HG03558 (cell line): ENCODE measurements at regions not wholly inside any gene's neighbourhood (a gene's known extent, or its start where the extent isn't known, plus 50 kb on each side); places are given as distances from the start of the nearest gene placed in this dataset.
"Not testable (repeated sequence)": the region's sequence is repeated elsewhere in the genome, so short reads cannot be mapped to it uniquely, and the experiment has no call there.

ENCODE experiments used
- ATAC-seq: cut with Tn5 transposase; IDR thresholded peaks from one replicate; pipeline ENCODE4 v1.9.1; 2021; ENCODE audit warnings: moderate number of reproducible peaks; ENCODE audit not compliant: unreplicated experiment; ENCODE audit errors: extremely low read depth

- ATAC-seq: no peak
These were observed 215.3 kb upstream of the NFIA start for GRCh38 chr1:60866917-60867531.

DNA sequence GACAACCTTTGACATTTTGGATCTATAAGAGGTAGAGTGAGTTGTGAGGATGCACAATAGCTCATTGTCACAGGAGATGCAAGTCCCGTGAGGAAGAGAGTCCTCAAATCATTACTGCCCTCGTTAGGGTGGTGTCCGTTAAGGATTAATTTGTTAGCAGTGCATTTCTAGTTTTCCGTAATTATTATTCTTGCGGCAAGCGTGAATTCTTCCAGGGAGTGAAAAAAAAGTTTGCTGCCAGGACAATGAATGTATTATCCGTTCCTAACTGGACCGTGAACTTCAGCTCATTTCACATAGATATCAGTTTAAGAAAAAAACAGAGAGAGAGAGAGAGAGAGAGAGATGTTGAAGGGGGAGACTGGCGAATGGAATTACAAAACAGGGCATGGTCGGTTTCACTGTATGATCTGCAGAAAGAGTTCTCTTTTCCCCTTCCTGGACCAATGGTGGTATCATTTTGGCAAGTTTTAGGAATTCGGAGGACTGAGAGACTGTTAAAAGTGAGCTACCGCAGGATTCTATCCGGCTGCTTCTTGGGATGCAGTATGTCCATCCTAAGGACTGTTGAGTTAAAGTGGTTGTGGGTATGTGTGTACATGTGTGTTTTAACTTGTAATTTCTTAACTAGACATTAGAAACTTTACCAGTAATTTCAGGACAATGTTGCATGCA is 216.0 kb upstream of the NFIA start:
- no peak for ATAC-seq

DNA sequence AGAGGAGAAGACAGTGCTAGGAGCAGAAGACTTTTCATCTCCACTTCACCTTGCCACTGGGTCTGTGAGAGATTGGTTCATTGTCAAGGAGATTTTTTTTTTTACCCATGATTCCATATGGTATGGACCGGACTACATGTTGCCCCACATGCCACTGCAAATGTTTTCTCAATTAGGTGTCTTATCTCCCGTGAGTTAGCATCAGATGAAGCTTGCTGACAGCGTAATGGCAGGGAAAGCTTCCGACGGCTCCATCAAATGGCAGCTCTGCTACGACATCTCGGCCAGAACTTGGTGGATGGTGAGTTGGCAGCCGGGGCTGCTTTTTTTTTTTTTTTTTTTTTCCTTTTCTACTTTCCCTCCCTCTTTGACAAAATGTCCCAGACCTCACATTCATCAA is 217.2 kb upstream of the NFIA start:
- ATAC-seq: no peak

- no peak for ATAC-seq
These were observed 217.6 kb upstream of the NFIA start for GRCh38 chr1:60864722-60865121.

- no peak for ATAC-seq
These were observed 219.2 kb upstream of the NFIA start for GRCh38 chr1:60863131-60863530.

GRCh38 chr1:60861961-60862567 is 220.3 kb upstream of the NFIA start:
- ATAC-seq: no peak

DNA sequence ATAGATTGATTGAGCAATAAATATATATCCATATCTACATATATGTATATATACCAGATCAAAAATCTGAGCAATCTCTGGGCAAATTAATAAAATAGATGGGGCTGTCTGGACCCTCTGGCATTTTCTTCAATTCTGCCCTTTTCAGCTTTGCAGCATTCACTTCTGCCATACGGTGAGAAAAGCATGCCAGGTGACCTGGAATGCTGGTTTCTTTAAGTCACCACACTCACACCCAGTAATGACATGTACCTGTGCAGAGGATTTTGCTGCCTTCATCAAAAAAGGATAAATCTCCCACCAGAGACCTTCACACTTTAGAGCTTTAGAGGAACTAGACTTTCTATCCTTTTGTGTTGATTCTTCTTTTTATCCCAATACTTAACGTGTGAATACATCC is 223.2 kb upstream of the NFIA start:
- no peak for ATAC-seq

DNA sequence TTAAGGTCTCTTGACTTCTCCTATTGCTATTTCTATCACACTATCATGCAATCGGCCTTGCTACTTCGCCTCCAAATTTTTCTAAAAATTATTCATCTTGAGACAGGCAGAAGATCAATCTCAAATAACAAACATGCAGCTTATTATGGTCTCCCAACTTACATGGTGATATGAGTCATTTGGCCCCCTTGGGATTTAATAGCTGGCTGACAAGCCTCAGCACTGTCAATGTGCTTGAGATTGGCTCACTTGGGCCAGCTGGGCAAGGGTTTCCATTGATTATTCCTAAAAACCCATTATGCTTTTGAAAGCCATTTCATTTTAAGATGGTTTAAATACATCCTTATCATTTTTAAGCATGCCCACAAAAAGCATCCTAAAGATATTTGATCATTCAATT is 224.5 kb upstream of the NFIA start:
- no peak for ATAC-seq

DNA sequence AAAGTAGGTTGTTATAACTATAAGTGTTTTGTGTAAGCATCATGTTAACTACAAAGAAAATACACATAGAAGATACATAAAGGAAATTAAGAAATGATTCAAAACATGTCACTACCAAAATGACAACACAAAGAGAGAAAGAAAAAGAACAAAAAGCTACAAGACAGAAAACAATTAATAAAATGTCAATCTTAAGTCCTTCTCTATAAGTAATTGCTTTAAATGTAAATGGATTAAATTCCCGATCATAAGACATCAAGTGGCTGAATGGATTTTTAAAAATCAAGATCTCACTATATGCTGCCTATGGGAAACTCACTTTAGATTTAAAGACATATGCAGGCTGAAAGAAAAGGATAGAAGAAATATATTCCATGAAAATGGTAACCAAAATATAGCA is 232.3 kb upstream of the NFIA start:
- ATAC-seq: no peak

- no peak for ATAC-seq
These were observed 233.0 kb upstream of the NFIA start for GRCh38 chr1:60849401-60849800.

GRCh38 chr1:60848583-60849188 is 233.7 kb upstream of the NFIA start:
- ATAC-seq: no peak

DNA sequence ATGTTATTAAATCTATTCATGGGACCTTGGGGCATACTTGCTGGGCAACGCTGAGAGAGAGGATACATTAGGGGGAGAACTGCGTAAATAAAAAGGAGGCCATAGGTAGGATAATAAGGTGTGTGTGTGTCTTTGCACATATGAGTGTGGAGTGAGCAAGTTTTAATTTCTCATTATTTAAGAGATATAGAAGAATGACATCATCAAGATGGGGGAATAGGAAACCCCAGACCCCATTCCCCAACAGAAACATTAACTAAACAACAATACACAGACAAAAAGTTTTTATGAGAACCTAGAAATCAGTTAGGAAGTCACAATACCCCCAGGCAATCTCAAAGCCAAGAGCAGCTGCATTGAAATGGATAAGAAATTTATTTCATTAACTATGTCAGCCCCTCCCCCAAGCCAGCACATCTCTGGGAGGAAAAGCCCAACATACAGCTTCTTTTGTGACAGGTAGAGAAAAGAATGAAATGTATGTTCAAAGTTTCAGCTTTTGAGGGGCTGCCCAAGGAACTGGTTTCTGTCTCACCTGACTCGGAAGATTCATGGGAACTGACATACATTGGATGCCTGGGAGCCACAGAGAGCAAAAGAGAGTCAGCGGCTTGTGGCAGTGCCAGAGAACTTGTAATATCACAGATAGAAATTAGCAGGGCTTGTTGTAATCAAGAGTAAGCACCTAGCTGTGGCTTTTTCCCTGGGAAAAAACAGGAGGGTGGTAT is 234.3 kb upstream of the NFIA start:
- ATAC-seq: no peak

GRCh38 chr1:60847391-60847790 is 235.0 kb upstream of the NFIA start:
- no peak for ATAC-seq

- ATAC-seq: not testable (repeated sequence)
These were observed 236.7 kb upstream of the NFIA start for GRCh38 chr1:60845659-60846058.

GRCh38 chr1:60842304-60842703 is 240.1 kb upstream of the NFIA start:
- no peak for ATAC-seq

DNA sequence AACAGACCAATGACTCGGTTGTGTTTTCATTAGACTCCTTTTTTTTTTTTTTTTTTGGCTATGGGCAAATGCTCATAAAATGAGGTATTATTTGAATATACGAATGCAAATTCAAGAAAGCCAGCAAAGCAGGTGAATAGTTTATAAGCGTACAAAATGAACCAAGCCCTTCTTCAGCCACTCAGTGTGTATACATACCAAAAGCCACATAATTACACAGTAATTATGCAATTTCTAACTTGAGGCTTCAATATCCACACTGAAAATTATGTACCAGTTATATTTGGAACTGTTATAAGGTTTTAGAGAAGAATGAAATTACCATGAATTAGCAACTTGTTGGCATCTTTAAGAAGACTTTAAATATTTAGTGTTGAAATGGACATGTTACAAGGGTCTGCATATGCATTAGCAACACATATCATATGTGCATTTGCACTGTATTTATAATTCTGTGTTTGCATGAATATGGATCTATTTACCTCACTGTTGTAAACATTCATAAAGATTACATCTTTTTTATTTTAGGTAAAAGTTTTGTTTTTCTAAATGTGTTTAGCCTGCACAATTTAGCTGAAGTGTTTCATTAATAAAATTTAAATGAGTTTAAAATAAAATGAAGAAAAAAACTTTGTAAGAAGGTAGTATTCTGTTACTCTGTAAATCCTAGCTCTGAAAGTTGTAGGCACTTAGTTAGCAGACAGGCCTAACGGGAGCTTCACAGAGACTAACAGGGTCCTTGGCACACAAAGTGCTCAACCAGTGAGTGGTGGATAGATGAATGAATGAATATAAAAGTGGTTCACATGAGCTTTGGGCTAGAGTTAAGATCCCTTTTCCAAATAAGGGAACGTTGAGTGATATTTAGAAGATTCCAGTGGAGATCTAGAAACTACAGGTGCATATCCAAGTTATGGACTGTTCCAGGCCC is 241.0 kb upstream of the NFIA start:
- ATAC-seq: no peak

DNA sequence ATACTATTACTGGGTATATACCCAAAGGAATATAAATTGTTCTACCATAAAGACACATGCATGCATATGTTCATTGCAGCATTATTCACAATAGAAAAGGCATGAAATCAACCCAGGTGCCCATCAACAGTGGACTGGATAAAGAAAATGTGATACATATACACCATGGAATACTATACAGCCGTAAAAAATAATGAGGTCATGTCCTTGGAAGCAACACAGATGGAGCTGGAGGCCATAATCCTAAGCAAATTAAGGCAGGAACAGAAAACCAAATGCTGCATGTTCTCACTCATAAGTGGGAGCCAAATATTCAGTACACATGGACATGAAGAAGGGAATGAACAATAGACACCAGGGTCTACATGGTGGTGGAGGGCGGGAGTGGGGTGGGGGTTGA is 241.9 kb upstream of the NFIA start:
- not testable (repeated sequence) for ATAC-seq

DNA sequence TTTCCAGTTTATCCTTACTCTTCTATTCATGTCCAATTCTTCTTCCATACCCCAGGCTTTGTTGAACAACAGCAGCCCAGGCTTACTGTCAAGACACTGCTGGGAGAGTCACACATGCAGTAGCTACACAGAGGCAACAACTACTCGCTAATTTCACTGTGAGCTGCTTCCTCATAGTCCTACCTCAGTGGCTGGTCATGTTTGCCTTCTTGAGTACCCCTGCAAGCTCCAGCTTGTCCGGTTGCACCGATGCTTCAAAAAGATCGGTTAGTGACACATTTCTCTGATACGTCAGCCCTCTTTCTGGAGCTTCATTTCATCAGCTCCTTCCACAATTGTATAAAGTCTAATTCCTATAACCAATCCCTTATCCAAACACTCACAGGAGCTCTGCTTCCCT is 246.7 kb upstream of the NFIA start:
- no peak for ATAC-seq

DNA sequence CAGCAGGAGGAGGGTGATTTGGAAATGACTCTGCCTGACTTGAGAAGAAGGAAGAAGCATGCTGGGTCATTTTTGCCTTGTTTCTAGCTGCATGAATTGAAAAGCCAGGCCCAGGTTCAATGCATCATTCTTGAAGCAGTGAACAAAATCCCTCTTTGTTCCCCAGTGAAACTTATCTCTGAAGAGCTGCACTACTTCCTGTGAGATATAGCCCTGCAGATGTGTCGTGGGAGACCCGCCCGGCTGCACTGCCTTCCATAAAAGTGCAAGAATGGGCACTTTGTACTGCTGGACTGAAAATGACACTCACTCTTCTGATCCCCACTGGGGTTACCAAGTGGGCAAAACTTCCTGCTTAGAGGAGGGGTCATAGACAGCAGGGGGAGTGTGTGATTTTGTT is 249.2 kb upstream of the NFIA start:
- ATAC-seq: no peak

GRCh38 chr1:60832367-60832766 is 250.0 kb upstream of the NFIA start:
- ATAC-seq: no peak
